ENCODE measurements at regions not wholly inside any gene's neighbourhood (a gene's known extent, or its start where the extent isn't known, plus 50 kb on each side); places are given as distances from the start of the nearest gene placed in this dataset.
"Not testable (repeated sequence)": the region's sequence is repeated elsewhere in the genome, so short reads cannot be mapped to it uniquely, and the experiment has no call there.

DNA sequence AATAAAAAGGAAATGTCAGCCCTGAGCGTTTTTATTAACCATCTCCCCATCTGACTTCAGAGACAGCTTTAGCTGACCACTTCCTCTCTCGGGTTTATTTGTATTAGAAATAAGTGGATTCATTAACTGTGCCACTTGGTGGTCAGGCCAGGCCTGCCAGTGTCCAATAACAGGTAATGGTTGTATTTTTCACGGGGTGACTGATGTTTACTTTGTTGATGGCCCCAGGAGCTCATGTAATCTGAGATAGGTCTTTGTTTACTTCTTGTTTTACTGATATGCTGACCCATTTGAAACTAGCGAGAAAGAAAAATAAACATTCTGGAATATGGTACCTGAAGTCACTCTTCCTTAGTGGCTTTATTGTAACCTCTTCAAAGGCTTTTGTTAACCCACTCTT lies 504.3 kb upstream of the SLC35B3 start:
- Histone ChIP-seq H3K9ac (ENCODE audit: low read length) (no peak overlapping the region), H3K36me3 (ENCODE audit: control insufficient read depth, low read depth, low read length) (no peaks in the 10 kb centered on the region), H3K27me3 (ENCODE audit: control insufficient read depth, insufficient read depth, low read length) (no peaks in the 10 kb centered on the region), H3K4me1 (ENCODE audit: control insufficient read depth, low read depth, low read length) (no peaks in the 10 kb centered on the region), H3K4me3 (ENCODE audit: low read length) (no peak overlapping the region), H3K27ac (ENCODE audit: low read length) (no peak overlapping the region), H3K9me3 (ENCODE audit: control insufficient read depth, low read depth, low read length) (no peaks in the 10 kb centered on the region)

DNA sequence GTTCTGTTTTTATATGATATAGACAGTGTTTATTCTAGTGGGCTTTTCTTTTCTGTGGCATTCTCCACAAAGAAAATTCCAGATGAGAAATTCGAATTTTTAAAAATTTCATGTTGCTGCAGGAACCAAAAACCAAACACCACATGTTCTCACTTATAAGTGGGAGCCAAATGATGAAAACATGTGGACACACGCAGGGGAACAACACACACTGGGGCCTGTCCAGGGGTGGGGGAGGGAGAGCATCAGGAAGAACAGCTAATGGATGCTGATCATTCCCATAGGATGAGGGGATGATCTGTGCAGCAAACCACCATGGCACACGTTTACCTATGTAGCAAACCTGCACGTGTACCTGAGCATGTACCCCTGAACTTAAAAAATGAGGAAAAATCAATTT lies 499.0 kb upstream of the SLC35B3 start:
- no peaks in the 10 kb centered on the region for H3K9me3 ChIP-seq (ENCODE audit: control insufficient read depth, low read depth, low read length)
- H3K27ac ChIP-seq (ENCODE audit: low read length) = no peak overlapping the region
- H3K36me3 ChIP-seq (ENCODE audit: control insufficient read depth, low read depth, low read length) = no peaks in the 10 kb centered on the region
- H3K4me1 ChIP-seq (ENCODE audit: control insufficient read depth, low read depth, low read length) = no peaks in the 10 kb centered on the region
- no peak overlapping the region for H3K9ac ChIP-seq (ENCODE audit: low read length)
- H3K4me3 ChIP-seq (ENCODE audit: low read length) = no peak overlapping the region
- H3K27me3 ChIP-seq (ENCODE audit: control insufficient read depth, insufficient read depth, low read length) = no peaks in the 10 kb centered on the region

DNA sequence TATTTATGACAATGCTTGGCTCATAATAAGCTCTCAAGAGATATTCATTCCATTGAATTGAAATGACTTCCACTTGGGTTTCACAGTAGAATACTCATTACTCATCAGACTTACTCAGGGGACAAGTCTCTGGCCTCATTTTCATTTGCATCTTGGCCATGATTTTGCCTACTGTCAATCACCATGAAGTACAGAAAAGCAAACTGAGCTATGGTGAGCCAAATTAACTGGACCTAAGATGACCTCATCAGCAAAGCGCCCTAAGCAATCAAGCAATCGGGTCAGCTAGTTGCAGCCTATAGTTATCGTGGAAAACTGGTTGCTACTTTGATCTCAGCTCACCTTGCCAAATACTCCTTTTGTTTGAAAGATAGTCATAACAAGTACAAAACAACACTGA lies 494.7 kb upstream of the SLC35B3 start:
- Histone ChIP-seq H3K4me1 (ENCODE audit: control insufficient read depth, low read depth, low read length) (no peaks in the 10 kb centered on the region), H3K27me3 (ENCODE audit: control insufficient read depth, insufficient read depth, low read length) (no peaks in the 10 kb centered on the region), H3K36me3 (ENCODE audit: control insufficient read depth, low read depth, low read length) (no peaks in the 10 kb centered on the region), H3K9me3 (ENCODE audit: control insufficient read depth, low read depth, low read length) (no peaks in the 10 kb centered on the region), H3K27ac (ENCODE audit: low read length) (no peak overlapping the region), H3K4me3 (ENCODE audit: low read length) (no peak overlapping the region), H3K9ac (ENCODE audit: low read length) (no peak overlapping the region)

DNA sequence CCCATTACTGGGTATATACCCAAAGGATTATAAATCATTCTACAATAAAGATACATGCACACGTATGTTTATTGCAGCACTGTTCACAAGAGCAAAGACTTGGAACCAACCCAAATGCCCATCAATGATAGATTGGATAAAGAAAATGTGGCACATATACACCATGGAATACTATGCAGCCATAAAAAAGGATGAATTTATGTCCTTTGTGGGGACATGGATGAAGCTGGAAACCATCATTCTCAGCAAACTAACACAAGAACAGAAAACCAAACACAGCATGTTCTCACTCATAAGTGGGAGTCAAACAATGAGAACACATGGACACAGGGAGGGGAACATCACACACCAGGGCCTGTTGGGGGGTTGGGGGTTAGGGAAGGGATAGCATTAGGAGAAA lies 484.9 kb upstream of the SLC35B3 start:
- not testable (repeated sequence) for H3K27me3 ChIP-seq (ENCODE audit: control insufficient read depth, insufficient read depth, low read length); H3K9me3 ChIP-seq (ENCODE audit: control insufficient read depth, low read depth, low read length); H3K4me3 ChIP-seq (ENCODE audit: low read length); H3K9ac ChIP-seq (ENCODE audit: low read length); H3K4me1 ChIP-seq (ENCODE audit: control insufficient read depth, low read depth, low read length); H3K27ac ChIP-seq (ENCODE audit: low read length); H3K36me3 ChIP-seq (ENCODE audit: control insufficient read depth, low read depth, low read length)

DNA sequence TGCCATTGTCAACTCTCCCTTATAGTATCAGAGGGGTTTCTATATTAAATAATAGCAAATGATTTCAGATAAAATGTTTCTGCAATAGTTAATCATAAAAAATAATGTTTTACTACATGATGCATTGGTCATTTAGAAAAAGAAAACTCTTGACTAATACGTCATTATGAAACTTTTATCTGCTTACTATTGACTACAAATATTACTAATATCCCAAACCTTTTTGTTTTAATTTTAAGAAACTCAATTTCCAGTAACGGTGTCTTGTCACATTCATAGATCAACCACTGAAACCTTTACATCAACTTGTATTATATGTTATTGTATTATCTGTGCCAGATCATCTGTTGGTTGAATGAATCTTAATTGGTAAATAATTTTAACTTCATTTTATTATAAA lies 482.9 kb upstream of the SLC35B3 start:
- no peak overlapping the region for H3K27ac ChIP-seq (ENCODE audit: low read length)
- no peaks in the 10 kb centered on the region for H3K9me3 ChIP-seq (ENCODE audit: control insufficient read depth, low read depth, low read length)
- H3K4me1 ChIP-seq (ENCODE audit: control insufficient read depth, low read depth, low read length) = no peaks in the 10 kb centered on the region
- no peaks in the 10 kb centered on the region for H3K36me3 ChIP-seq (ENCODE audit: control insufficient read depth, low read depth, low read length)
- no peaks in the 10 kb centered on the region for H3K27me3 ChIP-seq (ENCODE audit: control insufficient read depth, insufficient read depth, low read length)
- no peak overlapping the region for H3K4me3 ChIP-seq (ENCODE audit: low read length)
- H3K9ac ChIP-seq (ENCODE audit: low read length) = no peak overlapping the region

DNA sequence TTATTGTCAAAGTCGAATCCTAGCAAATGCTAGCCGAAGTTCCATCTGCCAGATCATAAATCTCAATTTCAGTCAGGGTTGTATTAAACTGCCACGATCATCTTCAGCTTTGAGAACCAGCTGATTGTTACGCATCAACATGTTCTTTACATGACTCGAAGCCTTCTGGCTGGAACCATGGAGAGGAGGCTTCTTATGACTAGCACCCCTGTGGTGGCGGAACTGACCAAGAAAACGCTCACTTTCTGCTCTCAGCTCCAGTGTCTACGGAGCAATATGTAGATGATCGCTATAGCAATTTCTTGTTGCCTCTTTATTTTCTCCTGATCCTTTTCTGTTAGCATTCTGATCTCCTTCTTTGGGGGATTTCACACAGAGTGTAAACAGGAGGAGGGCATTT lies 479.4 kb upstream of the SLC35B3 start:
- no peak overlapping the region for H3K27ac ChIP-seq (ENCODE audit: low read length)
- no peak overlapping the region for H3K4me3 ChIP-seq (ENCODE audit: low read length)
- H3K27me3 ChIP-seq (ENCODE audit: control insufficient read depth, insufficient read depth, low read length) = no peaks in the 10 kb centered on the region
- H3K9ac ChIP-seq (ENCODE audit: low read length) = no peak overlapping the region
- no peaks in the 10 kb centered on the region for H3K4me1 ChIP-seq (ENCODE audit: control insufficient read depth, low read depth, low read length)
- no peaks in the 10 kb centered on the region for H3K36me3 ChIP-seq (ENCODE audit: control insufficient read depth, low read depth, low read length)
- peaks cover 4% of the 10 kb centered on the region for H3K9me3 ChIP-seq (ENCODE audit: control insufficient read depth, low read depth, low read length)

DNA sequence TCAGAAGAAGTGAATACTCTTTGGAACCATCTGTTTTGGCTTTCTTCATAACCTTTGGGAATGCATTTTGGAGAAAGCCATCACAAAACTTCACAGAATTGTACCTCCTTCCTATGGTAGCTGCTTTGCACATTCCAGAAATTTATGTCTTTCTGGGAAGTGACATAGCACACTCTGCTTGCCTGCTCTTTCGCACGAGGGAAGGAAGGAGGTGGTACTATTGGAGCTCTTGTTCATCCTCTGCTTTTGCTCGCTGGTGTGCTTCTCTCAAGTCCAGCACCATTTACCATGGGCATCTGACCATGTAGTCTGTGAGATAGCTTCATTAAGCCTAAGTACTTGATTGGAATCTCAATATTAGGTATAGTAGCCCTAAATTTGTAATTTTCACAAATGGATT lies 473.3 kb upstream of the SLC35B3 start:
- H3K4me1 ChIP-seq (ENCODE audit: control insufficient read depth, low read depth, low read length) = no peaks in the 10 kb centered on the region
- H3K4me3 ChIP-seq (ENCODE audit: low read length) = no peak overlapping the region
- H3K9ac ChIP-seq (ENCODE audit: low read length) = no peak overlapping the region
- no peak overlapping the region for H3K27ac ChIP-seq (ENCODE audit: low read length)
- peaks cover 4% of the 10 kb centered on the region for H3K9me3 ChIP-seq (ENCODE audit: control insufficient read depth, low read depth, low read length)
- H3K36me3 ChIP-seq (ENCODE audit: control insufficient read depth, low read depth, low read length) = no peaks in the 10 kb centered on the region
- no peaks in the 10 kb centered on the region for H3K27me3 ChIP-seq (ENCODE audit: control insufficient read depth, insufficient read depth, low read length)

DNA sequence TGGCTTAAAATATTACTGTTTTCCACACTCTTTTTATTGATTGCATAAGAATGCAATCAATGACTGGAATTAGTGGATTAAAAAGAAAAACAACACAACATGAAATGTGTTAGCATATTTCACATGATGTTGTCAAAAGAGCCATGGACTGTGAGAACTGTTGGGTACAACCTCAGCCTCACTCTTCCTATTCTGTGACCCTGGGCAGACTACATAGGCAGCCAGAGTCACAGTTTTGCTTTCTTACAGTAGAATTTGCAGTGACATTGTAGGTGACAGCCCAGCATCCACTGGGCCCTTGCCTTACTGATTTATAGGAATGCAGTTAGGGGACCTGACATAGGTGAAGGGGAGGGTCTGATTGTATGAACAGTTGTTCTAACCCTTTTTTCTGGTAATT lies 471.4 kb upstream of the SLC35B3 start:
- Histone ChIP-seq H3K4me1 (ENCODE audit: control insufficient read depth, low read depth, low read length) (no peaks in the 10 kb centered on the region), H3K4me3 (ENCODE audit: low read length) (no peak overlapping the region), H3K9me3 (ENCODE audit: control insufficient read depth, low read depth, low read length) (no peaks in the 10 kb centered on the region), H3K27me3 (ENCODE audit: control insufficient read depth, insufficient read depth, low read length) (no peaks in the 10 kb centered on the region), H3K27ac (ENCODE audit: low read length) (no peak overlapping the region), H3K9ac (ENCODE audit: low read length) (no peak overlapping the region), H3K36me3 (ENCODE audit: control insufficient read depth, low read depth, low read length) (no peaks in the 10 kb centered on the region)

DNA sequence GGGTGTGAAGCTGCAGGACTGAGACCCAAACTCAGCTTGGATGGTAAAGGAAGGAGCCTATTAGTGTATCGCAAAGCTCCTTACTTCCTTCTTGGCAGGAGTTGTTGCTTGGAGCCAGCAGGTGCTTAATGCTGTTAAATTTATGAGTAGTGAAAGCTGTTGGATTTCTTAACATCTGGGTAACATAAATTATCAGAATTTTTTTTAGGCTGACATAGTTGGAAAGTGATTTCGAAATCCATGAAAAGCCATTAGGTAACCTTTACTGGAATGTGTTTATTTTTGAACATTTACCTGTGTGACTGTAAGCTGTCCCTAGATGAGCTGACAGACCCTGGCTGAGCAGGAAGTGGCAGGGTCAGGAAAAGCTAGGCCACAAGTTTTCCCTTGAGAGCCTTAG lies 470.4 kb upstream of the SLC35B3 start:
- Histone ChIP-seq H3K36me3 (ENCODE audit: control insufficient read depth, low read depth, low read length) (no peaks in the 10 kb centered on the region), H3K27ac (ENCODE audit: low read length) (no peak overlapping the region), H3K27me3 (ENCODE audit: control insufficient read depth, insufficient read depth, low read length) (no peaks in the 10 kb centered on the region), H3K9me3 (ENCODE audit: control insufficient read depth, low read depth, low read length) (no peaks in the 10 kb centered on the region), H3K4me1 (ENCODE audit: control insufficient read depth, low read depth, low read length) (no peaks in the 10 kb centered on the region), H3K9ac (ENCODE audit: low read length) (no peak overlapping the region), H3K4me3 (ENCODE audit: low read length) (no peak overlapping the region)

DNA sequence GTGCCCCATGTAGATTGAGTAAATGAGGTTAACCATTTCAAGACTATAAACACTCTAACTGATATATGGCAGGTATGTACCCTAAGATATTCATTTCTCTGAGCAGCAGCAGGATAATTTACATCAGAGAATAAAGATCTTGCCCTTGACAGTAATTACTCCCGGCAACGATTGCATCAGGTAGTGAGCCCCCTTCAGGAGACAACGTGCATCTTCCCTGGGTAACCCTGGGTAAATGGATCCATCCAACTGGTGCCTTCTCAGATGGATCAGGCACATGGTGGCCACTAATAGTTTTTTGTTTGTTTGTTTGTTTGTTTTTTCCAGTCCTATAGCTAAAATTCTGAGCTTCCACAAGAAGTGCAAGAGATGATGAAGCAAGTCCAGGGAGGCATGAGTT lies 469.4 kb upstream of the SLC35B3 start:
- no peaks in the 10 kb centered on the region for H3K36me3 ChIP-seq (ENCODE audit: control insufficient read depth, low read depth, low read length)
- H3K27ac ChIP-seq (ENCODE audit: low read length) = no peak overlapping the region
- H3K9me3 ChIP-seq (ENCODE audit: control insufficient read depth, low read depth, low read length) = no peaks in the 10 kb centered on the region
- H3K9ac ChIP-seq (ENCODE audit: low read length) = no peak overlapping the region
- H3K27me3 ChIP-seq (ENCODE audit: control insufficient read depth, insufficient read depth, low read length) = no peaks in the 10 kb centered on the region
- no peak overlapping the region for H3K4me3 ChIP-seq (ENCODE audit: low read length)
- H3K4me1 ChIP-seq (ENCODE audit: control insufficient read depth, low read depth, low read length) = no peaks in the 10 kb centered on the region

DNA sequence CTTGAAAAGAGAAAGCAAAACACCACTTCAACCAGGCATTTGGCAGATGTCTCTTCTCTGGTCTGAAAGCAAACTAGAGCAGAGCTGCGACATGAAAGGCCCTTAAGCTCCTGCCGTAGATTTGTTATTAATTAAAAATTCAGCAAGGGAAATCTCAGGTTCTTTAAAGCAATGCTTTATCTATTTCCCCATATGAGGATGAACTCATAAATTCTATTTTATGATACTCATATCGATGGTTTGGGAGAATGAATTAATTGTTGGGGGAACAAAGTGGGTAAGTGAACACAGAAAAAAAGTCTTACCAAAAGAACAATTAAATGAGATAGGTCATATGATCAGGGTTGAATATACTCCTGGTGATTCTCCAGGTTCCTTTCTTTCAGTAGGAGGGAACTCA lies 464.7 kb upstream of the SLC35B3 start:
- no peaks in the 10 kb centered on the region for H3K9me3 ChIP-seq (ENCODE audit: control insufficient read depth, low read depth, low read length)
- no peaks in the 10 kb centered on the region for H3K4me1 ChIP-seq (ENCODE audit: control insufficient read depth, low read depth, low read length)
- no peaks in the 10 kb centered on the region for H3K27me3 ChIP-seq (ENCODE audit: control insufficient read depth, insufficient read depth, low read length)
- no peak overlapping the region for H3K9ac ChIP-seq (ENCODE audit: low read length)
- H3K27ac ChIP-seq (ENCODE audit: low read length) = no peak overlapping the region
- H3K36me3 ChIP-seq (ENCODE audit: control insufficient read depth, low read depth, low read length) = no peaks in the 10 kb centered on the region
- H3K4me3 ChIP-seq (ENCODE audit: low read length) = no peak overlapping the region

DNA sequence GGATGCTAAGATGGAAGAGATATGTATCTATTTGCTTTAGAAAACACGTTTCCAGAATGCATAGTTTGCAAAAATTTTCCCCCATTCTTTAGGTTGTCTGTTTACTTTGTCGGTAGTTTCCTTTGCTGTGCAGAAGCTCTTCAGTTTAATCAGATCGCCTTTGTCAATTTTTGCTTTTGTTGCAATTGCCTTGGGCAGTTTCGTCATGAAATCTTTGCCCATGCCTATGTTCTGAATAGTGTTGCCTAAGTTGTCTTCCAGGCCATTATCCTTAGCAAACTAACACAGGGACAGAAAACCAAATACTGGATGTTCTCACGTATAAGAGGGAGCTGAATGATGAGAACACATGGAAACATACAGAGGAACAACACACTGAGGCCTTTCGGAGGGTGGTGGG lies 454.2 kb upstream of the SLC35B3 start:
- Histone ChIP-seq H3K9me3 (ENCODE audit: control insufficient read depth, low read depth, low read length) (no peaks in the 10 kb centered on the region), H3K9ac (ENCODE audit: low read length) (no peak overlapping the region), H3K4me1 (ENCODE audit: control insufficient read depth, low read depth, low read length) (no peaks in the 10 kb centered on the region), H3K4me3 (ENCODE audit: low read length) (no peak overlapping the region), H3K27ac (ENCODE audit: low read length) (no peak overlapping the region), H3K27me3 (ENCODE audit: control insufficient read depth, insufficient read depth, low read length) (no peaks in the 10 kb centered on the region), H3K36me3 (ENCODE audit: control insufficient read depth, low read depth, low read length) (no peaks in the 10 kb centered on the region)

DNA sequence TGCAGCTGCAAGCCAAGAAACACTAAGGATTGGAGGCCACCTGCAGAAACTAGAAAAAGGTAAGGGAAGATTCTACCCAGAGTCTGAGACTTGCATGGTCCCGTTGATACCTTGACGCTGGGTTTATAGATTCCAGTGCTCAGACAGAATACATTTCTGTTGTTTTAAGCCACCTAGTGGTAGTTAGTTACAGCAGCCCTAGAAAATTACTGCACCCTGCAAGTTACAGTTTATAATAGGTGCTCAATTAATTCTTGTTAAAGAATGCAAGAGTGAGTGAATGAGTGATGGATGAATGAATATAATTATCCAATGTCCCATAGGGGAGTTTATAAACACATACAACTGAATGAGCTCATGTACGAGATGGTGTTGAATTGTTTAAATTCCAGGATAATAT lies 453.1 kb upstream of the SLC35B3 start:
- no peak overlapping the region for H3K9ac ChIP-seq (ENCODE audit: low read length)
- H3K27ac ChIP-seq (ENCODE audit: low read length) = no peak overlapping the region
- H3K27me3 ChIP-seq (ENCODE audit: control insufficient read depth, insufficient read depth, low read length) = no peaks in the 10 kb centered on the region
- no peaks in the 10 kb centered on the region for H3K36me3 ChIP-seq (ENCODE audit: control insufficient read depth, low read depth, low read length)
- H3K4me1 ChIP-seq (ENCODE audit: control insufficient read depth, low read depth, low read length) = no peaks in the 10 kb centered on the region
- no peaks in the 10 kb centered on the region for H3K9me3 ChIP-seq (ENCODE audit: control insufficient read depth, low read depth, low read length)
- no peak overlapping the region for H3K4me3 ChIP-seq (ENCODE audit: low read length)

Measured in iPS-18a (cell line).